IMR-90 (cell line): ENCODE measurements at regions not wholly inside any gene's neighbourhood (a gene's known extent, or its start where the extent isn't known, plus 50 kb on each side); places are given as distances from the start of the nearest gene placed in this dataset.

Source experiments
- ATAC-seq: fragments of 200-7000 bp; cut with Tn5 transposase; 2 replicates; pipeline ENCODE4 v1.9.1; 2020; ENCODE audit warnings: low read depth, mild to moderate bottlenecking, moderate library complexity
- BruUV-seq: library from RNA; stranded (reverse); fragments of 400-500 nt; replicated peaks from 2 replicates; lab custom pipeline; 2021; lab: Mats Ljungman, UMichigan
- CTCF ChIA-PET: fragments of 300-600 bp; formaldehyde crosslinking; extraction: SDS; loops from one replicate; lab custom pipeline; 2021; ENCODE audit warnings: antibody characterized with exemption; lab: Yijun Ruan, JAX
- POLR2A ChIA-PET: fragments of 300-600 bp; sonication (Branson Sonifier 250); formaldehyde crosslinking; loops from one replicate; lab custom pipeline; 2022; ENCODE audit warnings: antibody characterized with exemption; ENCODE audit not compliant: unreplicated experiment; lab: Charles Lee
- DNase-seq: peaks from one replicate; pipeline ENCODE4 v3.0.0; 2013
- H2AFZ ChIP-seq: replicated peaks from 2 replicates; pipeline ENCODE3; 2013; ENCODE audit warnings: low read length, mild to moderate bottlenecking; ENCODE audit not compliant: poor library complexity
- H2AK5ac ChIP-seq: 2 replicates; pipeline ENCODE4 v1.6.1; 2013; ENCODE audit warnings: low read depth, low read length, inconsistent platforms
- H2AK9ac ChIP-seq: replicated peaks from 2 replicates; pipeline ENCODE3; 2013; ENCODE audit warnings: mild to moderate bottlenecking, low read depth, low read length, moderate library complexity; ENCODE audit not compliant: poor library complexity
- H2BK120ac ChIP-seq: 2 replicates; pipeline ENCODE4 v1.6.1; 2013; ENCODE audit warnings: low read depth, low read length, inconsistent platforms
- H2BK15ac ChIP-seq: 3 replicates; pipeline ENCODE4 v1.6.1; 2013; ENCODE audit warnings: low read depth, low read length, inconsistent platforms
- H2BK20ac ChIP-seq: 2 replicates; pipeline ENCODE4 v1.6.1; 2013; ENCODE audit warnings: low read depth, mild to moderate bottlenecking, inconsistent platforms, low read length, moderate library complexity
- H2BK5ac ChIP-seq: 2 replicates; pipeline ENCODE4 v1.6.1; 2013; ENCODE audit warnings: mild to moderate bottlenecking, low read depth, low read length, inconsistent platforms; ENCODE audit not compliant: poor library complexity, severe bottlenecking
- H3K14ac ChIP-seq: replicated peaks from 2 replicates; pipeline ENCODE4 v1.6.1; 2013; ENCODE audit warnings: low read depth, low read length, inconsistent platforms
- H3K18ac ChIP-seq: 2 replicates; pipeline ENCODE4 v1.6.1; 2013; ENCODE audit warnings: low read depth, low read length, control low read depth
- H3K23ac ChIP-seq: 2 replicates; pipeline ENCODE4 v1.6.1; 2013; ENCODE audit warnings: low read depth, low read length, inconsistent platforms
- H3K27ac ChIP-seq: 2 replicates; pipeline ENCODE4 v1.5.1; 2013; ENCODE audit warnings: mild to moderate bottlenecking, control low read depth, low read length; ENCODE audit not compliant: insufficient read depth
- H3K27me3 ChIP-seq: 2 replicates; pipeline ENCODE4 v1.6.1; 2013; ENCODE audit warnings: low read length; ENCODE audit not compliant: control insufficient read depth, insufficient read depth
- H3K36me3 ChIP-seq: 2 replicates; pipeline ENCODE4 v1.6.1; 2013; ENCODE audit warnings: low read length, mixed read lengths; ENCODE audit not compliant: control insufficient read depth, insufficient read depth
- H3K4ac ChIP-seq: 2 replicates; pipeline ENCODE4 v1.6.1; 2013; ENCODE audit warnings: low read depth, low read length, inconsistent platforms
- H3K4me1 ChIP-seq: 2 replicates; pipeline ENCODE4 v1.6.1; 2013; ENCODE audit warnings: low read length, mixed read lengths; ENCODE audit not compliant: control insufficient read depth, insufficient read depth
- H3K4me2 ChIP-seq: 2 replicates; pipeline ENCODE4 v1.6.1; 2013; ENCODE audit warnings: low read depth, mild to moderate bottlenecking, control low read depth, low read length, moderate library complexity
- H3K4me3 ChIP-seq: 2 replicates; pipeline ENCODE4 v1.5.1; 2013; ENCODE audit warnings: low read depth, mild to moderate bottlenecking, control low read depth, low read length, moderate library complexity; ENCODE audit not compliant: insufficient read depth
- H3K56ac ChIP-seq: 2 replicates; pipeline ENCODE4 v1.6.1; 2013; ENCODE audit warnings: low read length, inconsistent platforms; ENCODE audit not compliant: insufficient read depth; ENCODE audit errors: extremely low read depth
- H3K79me1 ChIP-seq, 2 experiments: 2 replicates each; pipeline ENCODE4 v1.6.1; 2013; ENCODE audit warnings: low read length in 2 of 2, inconsistent platforms in 1 of 2, low read depth in 1 of 2
- H3K9ac ChIP-seq: 2 replicates; pipeline ENCODE4 v1.6.1; 2013; ENCODE audit warnings: low read depth, low read length, control low read depth
- H3K9me1 ChIP-seq: 2 replicates; pipeline ENCODE4 v1.6.1; 2013; ENCODE audit warnings: low read length, inconsistent platforms; ENCODE audit not compliant: insufficient read depth
- H3K9me3 ChIP-seq: 2 replicates; pipeline ENCODE4 v1.6.1; 2013; ENCODE audit warnings: low read length; ENCODE audit not compliant: control insufficient read depth, insufficient read depth
- H4K20me1 ChIP-seq: 2 replicates; pipeline ENCODE4 v1.6.1; 2013; ENCODE audit warnings: low read length, inconsistent platforms; ENCODE audit not compliant: insufficient read depth
- H4K5ac ChIP-seq: 2 replicates; pipeline ENCODE4 v1.6.1; 2013; ENCODE audit warnings: mild to moderate bottlenecking, low read depth, low read length, control low read depth
- H4K8ac ChIP-seq, 2 experiments: 2 replicates each; pipeline ENCODE4 v1.6.1; 2013; ENCODE audit warnings: low read depth in 2 of 2, low read length in 2 of 2, control low read depth in 1 of 2, inconsistent platforms in 1 of 2
- H4K91ac ChIP-seq: 2 replicates; pipeline ENCODE4 v1.6.1; 2013; ENCODE audit warnings: low read depth, low read length, inconsistent platforms; ENCODE audit not compliant: insufficient read depth
- BHLHE40 ChIP-seq: fragments of 150-350 bp; IDR thresholded peaks from 2 replicates; pipeline ENCODE4 v1.6.1; 2016; ENCODE audit warnings: mild to moderate bottlenecking, low read depth, low read length
- CHD1 ChIP-seq: IDR thresholded peaks from 2 replicates; pipeline ENCODE4 v1.6.1; 2012; ENCODE audit warnings: low read depth, low read length, improper control_type of control experiment
- CTCF ChIP-seq: conservative IDR thresholded peaks from 2 replicates; pipeline ENCODE4 v1.5.1; 2012; ENCODE audit warnings: mild to moderate bottlenecking, low read depth, low read length, improper control_type of control experiment
- FOS ChIP-seq: fragments of 150-350 bp; IDR thresholded peaks from 2 replicates; pipeline ENCODE4 v1.6.1; 2016; ENCODE audit warnings: low read depth, low read length
- MAZ ChIP-seq: IDR thresholded peaks from 2 replicates; pipeline ENCODE4 v1.6.1; 2012; ENCODE audit warnings: low read depth, mild to moderate bottlenecking, low read length, improper control_type of control experiment, moderate library complexity, borderline replicate concordance
- NFE2L2 ChIP-seq: fragments of 150-350 bp; IDR thresholded peaks from 2 replicates; pipeline ENCODE4 v1.6.1; 2016; ENCODE audit warnings: low read depth, mild to moderate bottlenecking, low read length
- POLR2A ChIP-seq: IDR thresholded peaks from 2 replicates; pipeline ENCODE4 v1.6.1; 2012; ENCODE audit warnings: mild to moderate bottlenecking, low read depth, low read length
- RAD21 ChIP-seq: IDR thresholded peaks from 2 replicates; pipeline ENCODE4 v1.6.1; 2012; ENCODE audit warnings: low read length, improper control_type of control experiment
- RCOR1 ChIP-seq: IDR thresholded peaks from 2 replicates; pipeline ENCODE4 v1.6.1; 2012; ENCODE audit warnings: mild to moderate bottlenecking, low read length, improper control_type of control experiment; ENCODE audit not compliant: insufficient replicate concordance
- RFX5 ChIP-seq: IDR thresholded peaks from 2 replicates; pipeline ENCODE4 v1.8.0; 2012; ENCODE audit warnings: low read depth, mild to moderate bottlenecking, low read length, moderate library complexity
- USF2 ChIP-seq: fragments of 150-350 bp; IDR thresholded peaks from 2 replicates; pipeline ENCODE4 v1.6.1; 2017; ENCODE audit warnings: mild to moderate bottlenecking, antibody characterized with exemption, low read length, low read depth
- dilution Hi-C: fragments of 300-500 bp; cut with HindIII; formaldehyde crosslinking; loops from one replicate; pipeline ENCODE4 v1.14.3; 2018; ENCODE audit warnings: low sequenced_read_pairs; ENCODE audit not compliant: unreplicated experiment
- in situ Hi-C: fragments of 300-500 bp; cut with MboI; formaldehyde crosslinking; loops from 3 replicates; pipeline ENCODE4 v1.14.3; 2019; ENCODE audit warnings: low sequenced_read_pairs, inconsistent platforms, mixed read lengths
- intact Hi-C: fragments of 100-400 bp; cut with micrococcal nuclease; formaldehyde crosslinking; loops from 2 replicates; pipeline ENCODE4 v1.10.0; 2022

- no peaks in the 10 kb centered on the region for H3K36me3 ChIP-seq
- TF ChIP-seq CTCF (no peak), NFE2L2 (no peak), MAZ (no peak), POLR2A (no peak), FOS (no peak), RCOR1 (no peak), BHLHE40 (no peak), RFX5 (no peak), USF2 (no peak), RAD21 (no peak), CHD1 (no peak)
- in situ Hi-C loops = no loop called here
- H2BK120ac ChIP-seq = peak overlapping the region; percentile 81
- H3K9ac ChIP-seq = no peak overlapping the region
- H4K91ac ChIP-seq = peak overlapping the region; percentile 65; the same call in 1 of the 2 replicates
- BruUV-seq = no TSS peak
- ChIA-PET CTCF (no interaction called here), POLR2A (no interaction called here)
- peak overlapping the region; percentile 77 for H2BK20ac ChIP-seq
- DNase-seq (peak; percentile 59), ATAC-seq (peak; percentile 46)
- no peak overlapping the region for H2AK9ac ChIP-seq
- no peaks in the 10 kb centered on the region for H4K20me1 ChIP-seq
- H2BK15ac ChIP-seq = 0 out of 3 replicates have a peak overlapping the region, but pooled peaks have one; percentile 34
- H3K18ac ChIP-seq = no peak overlapping the region
- H2AFZ ChIP-seq = no peak overlapping the region
- peak overlapping the region; percentile 45; the same call in 1 of the 2 replicates for H3K4me2 ChIP-seq
- no peaks in the 10 kb centered on the region for H3K9me1 ChIP-seq
- H3K27ac ChIP-seq = no peak overlapping the region
- 0 out of 2 replicates have a peak overlapping the region, but pooled peaks have one; percentile 7 for H2AK5ac ChIP-seq
- H3K9me3 ChIP-seq = no peaks in the 10 kb centered on the region
- H3K79me1 ChIP-seq = no peaks in the 10 kb centered on the region
- H3K4me1 ChIP-seq = peaks cover 2% of the 10 kb centered on the region; the same call in 1 of the 2 replicates
- H4K8ac ChIP-seq = peak overlapping the region in 1 of 2 experiments; percentile 54; a peak in 1 of 4 replicates
- dilution Hi-C loops = no loop called here
- H3K27me3 ChIP-seq = no peaks in the 10 kb centered on the region
- no peak overlapping the region for H3K14ac ChIP-seq
- H3K23ac ChIP-seq = 0 out of 2 replicates have a peak overlapping the region, but pooled peaks have one; percentile 44
- peak overlapping the region; percentile 60 for H3K4ac ChIP-seq
- peak overlapping the region; percentile 67 for H2BK5ac ChIP-seq
- no peak overlapping the region for H3K56ac ChIP-seq
- H4K5ac ChIP-seq = no peak overlapping the region
- H3K4me3 ChIP-seq = no peak overlapping the region
- intact Hi-C loops = no loop called here
These were observed 389.3 kb upstream of the PCDH9 start for GRCh38 chr13:67619351-67619994.
